Vagina (tissue), 2 donors: ENCODE measurements at regions not wholly inside any gene's neighbourhood (a gene's known extent, or its start where the extent isn't known, plus 50 kb on each side); places are given as distances from the start of the nearest gene placed in this dataset.

Experiments
- DNase-seq, 2 donors: peaks; one replicate each; pipeline ENCODE4 v3.0.0-alpha.2; 2017; ENCODE audit errors: extremely low spot score in 2 of 2
- H3K27ac ChIP-seq: fragments of 200-600 bp; sonication (generic); one replicate; pipeline ENCODE4 v1.5.1; 2019
- H3K27me3 ChIP-seq: fragments of 200-600 bp; sonication (generic); one replicate; pipeline ENCODE4 v1.5.1; 2019
- H3K36me3 ChIP-seq, 2 donors: fragments of 200-600 bp; sonication (generic); one replicate each; pipeline ENCODE4 v1.5.1; 2017 to 2019
- H3K4me1 ChIP-seq: fragments of 200-600 bp; sonication (generic); one replicate; pipeline ENCODE4 v1.5.1; 2019
- H3K4me3 ChIP-seq, 2 donors: fragments of 200-600 bp; sonication (generic); 1 replicate in 1 of 2; 2 replicates in 1 of 2; pipeline ENCODE4 v1.5.1; 2016 to 2019
- H3K9me3 ChIP-seq: fragments of 200-600 bp; sonication (generic); one replicate; pipeline ENCODE4 v1.5.1; 2019
- CTCF ChIP-seq, 3 experiments: fragments of 450-650 bp in 2 of 3; fragments of 200-600 bp in 1 of 3; sonication (generic) in 1 of 3; IDR thresholded peaks; one replicate each; pipeline ENCODE4 v1.5.1; 2017 to 2019; ENCODE audit warnings: antibody characterized with exemption in 3 of 3, mild to moderate bottlenecking in 2 of 3, moderate library complexity in 2 of 3
- POLR2A ChIP-seq, 2 donors: fragments of 450-650 bp; IDR thresholded peaks; one replicate each; pipeline ENCODE4 v1.6.1; 2017; ENCODE audit warnings: antibody characterized with exemption in 2 of 2, mild to moderate bottlenecking in 2 of 2, moderate library complexity in 2 of 2
- POLR2AphosphoS5 ChIP-seq, 2 donors: sonication (generic); formaldehyde crosslinking; IDR thresholded peaks; one replicate each; pipeline ENCODE4 v1.9.0; 2017; ENCODE audit warnings: antibody characterized with exemption in 2 of 2, mild to moderate bottlenecking in 2 of 2, low read depth in 1 of 2; ENCODE audit not compliant: insufficient read depth in 1 of 2
- intact Hi-C: fragments of 100-400 bp; cut with DNase I; formaldehyde crosslinking; loops from one replicate; pipeline ENCODE4 v1.15.1; 2023

- intact Hi-C loops, result no loop called here
- H3K4me1 ChIP-seq, result no peaks in the 10 kb centered on the region
- DNase-seq, result no peak
- H3K27me3 ChIP-seq, result no peaks in the 10 kb centered on the region
- H3K4me3 ChIP-seq, result no peak overlapping the region
- H3K36me3 ChIP-seq, result no peaks in the 10 kb centered on the region
- H3K27ac ChIP-seq, result no peak overlapping the region
- H3K9me3 ChIP-seq, result no peaks in the 10 kb centered on the region
- TF ChIP-seq POLR2A (IDR thresholded peaks at IDR 0.05), result no peak
- no peak for TF ChIP-seq POLR2AphosphoS5 (IDR thresholded peaks at IDR 0.05; ENCODE audit: insufficient read depth in 1 of 2, low read depth in 1 of 2)
- TF ChIP-seq CTCF (IDR thresholded peaks at IDR 0.05), result no peak
Observed at GRCh38 chr18:24756385-24756784, 295.9 kb downstream of the HRH4 start.

- Histone ChIP-seq H3K4me3 (no peak overlapping the region), H3K9me3 (no peaks in the 10 kb centered on the region), H3K4me1 (no peaks in the 10 kb centered on the region), H3K27ac (no peak overlapping the region), H3K36me3 (no peaks in the 10 kb centered on the region), H3K27me3 (no peaks in the 10 kb centered on the region)
- intact Hi-C loops, result no loop called here
- DNase-seq, result no peak
- TF ChIP-seq POLR2A (IDR thresholded peaks at IDR 0.05) (no peak), CTCF (IDR thresholded peaks at IDR 0.05) (no peak), POLR2AphosphoS5 (IDR thresholded peaks at IDR 0.05; ENCODE audit: insufficient read depth in 1 of 2, low read depth in 1 of 2) (no peak)
Observed at GRCh38 chr18:24757134-24757533, 296.7 kb downstream of the HRH4 start.

GRCh38 chr18:24761765-24762164 lies 301.3 kb downstream of the HRH4 start:
- Histone ChIP-seq H3K4me1 (no peaks in the 10 kb centered on the region), H3K27ac (no peak overlapping the region), H3K4me3 (no peak overlapping the region), H3K9me3 (no peaks in the 10 kb centered on the region), H3K27me3 (no peaks in the 10 kb centered on the region), H3K36me3 (no peaks in the 10 kb centered on the region)
- DNase-seq, result no peak
- intact Hi-C loops, result no loop called here
- TF ChIP-seq POLR2AphosphoS5 (IDR thresholded peaks at IDR 0.05; ENCODE audit: insufficient read depth in 1 of 2, low read depth in 1 of 2), result no peak
- TF ChIP-seq CTCF (IDR thresholded peaks at IDR 0.05), result no peak
- no peak for TF ChIP-seq POLR2A (IDR thresholded peaks at IDR 0.05)

- no peak overlapping the region for H3K27ac ChIP-seq
- H3K4me3 ChIP-seq, result no peak overlapping the region
- H3K36me3 ChIP-seq, result no peaks in the 10 kb centered on the region
- H3K27me3 ChIP-seq, result no peaks in the 10 kb centered on the region
- DNase-seq, result no peak
- TF ChIP-seq CTCF (IDR thresholded peaks at IDR 0.05), result no peak
- no peak for TF ChIP-seq POLR2AphosphoS5 (IDR thresholded peaks at IDR 0.05; ENCODE audit: insufficient read depth in 1 of 2, low read depth in 1 of 2)
- no peak for TF ChIP-seq POLR2A (IDR thresholded peaks at IDR 0.05)
- intact Hi-C loops, result no loop called here
- no peaks in the 10 kb centered on the region for H3K4me1 ChIP-seq
- no peaks in the 10 kb centered on the region for H3K9me3 ChIP-seq
Observed at GRCh38 chr18:24762511-24762910, 302.1 kb downstream of the HRH4 start.

GRCh38 chr18:24763765-24764513 lies 303.5 kb downstream of the HRH4 start:
- no peak overlapping the region for H3K27ac ChIP-seq
- intact Hi-C loops, result no loop called here

More at GRCh38 chr18:24763765-24764513, 303.5 kb downstream of the HRH4 start:
- Histone ChIP-seq H3K4me3 (no peak overlapping the region), H3K36me3 (no peaks in the 10 kb centered on the region), H3K27me3 (no peaks in the 10 kb centered on the region), H3K9me3 (no peaks in the 10 kb centered on the region), H3K4me1 (no peaks in the 10 kb centered on the region)
- no peak for DNase-seq
- TF ChIP-seq CTCF (IDR thresholded peaks at IDR 0.05) (no peak), POLR2AphosphoS5 (IDR thresholded peaks at IDR 0.05; ENCODE audit: insufficient read depth in 1 of 2, low read depth in 1 of 2) (no peak), POLR2A (IDR thresholded peaks at IDR 0.05) (no peak)
